ENCODE measurements at regions not wholly inside any gene's neighbourhood (a gene's known extent, or its start where the extent isn't known, plus 50 kb on each side); places are given as distances from the start of the nearest gene placed in this dataset.
"Not testable (repeated sequence)": the region's sequence is repeated elsewhere in the genome, so short reads cannot be mapped to it uniquely, and the experiment has no call there.

DNA sequence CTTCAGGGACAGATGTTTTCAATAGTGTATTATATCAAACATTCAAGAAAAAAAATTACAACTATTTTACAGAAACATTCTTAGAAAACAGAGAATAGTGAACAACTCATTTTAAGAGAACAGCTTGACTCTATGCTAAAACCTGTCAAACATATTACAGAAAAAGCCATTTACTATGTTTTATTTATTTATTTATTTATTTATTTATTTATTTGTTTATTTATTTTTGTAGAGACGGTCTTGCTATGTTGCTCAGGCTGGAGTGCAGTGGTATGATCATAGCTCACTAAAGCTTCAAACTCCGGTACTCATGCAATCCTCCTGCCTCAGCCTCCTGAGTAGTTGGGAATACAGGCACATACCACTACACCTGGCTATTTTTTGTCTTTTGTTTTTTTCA lies 317.9 kb upstream of the HTR1E start:
- no peaks in the 10 kb centered on the region for H3K9me3 ChIP-seq
- ATAC-seq (ENCODE audit: insufficient number of reproducible peaks, low FRiP score, low read depth), result no peak

DNA sequence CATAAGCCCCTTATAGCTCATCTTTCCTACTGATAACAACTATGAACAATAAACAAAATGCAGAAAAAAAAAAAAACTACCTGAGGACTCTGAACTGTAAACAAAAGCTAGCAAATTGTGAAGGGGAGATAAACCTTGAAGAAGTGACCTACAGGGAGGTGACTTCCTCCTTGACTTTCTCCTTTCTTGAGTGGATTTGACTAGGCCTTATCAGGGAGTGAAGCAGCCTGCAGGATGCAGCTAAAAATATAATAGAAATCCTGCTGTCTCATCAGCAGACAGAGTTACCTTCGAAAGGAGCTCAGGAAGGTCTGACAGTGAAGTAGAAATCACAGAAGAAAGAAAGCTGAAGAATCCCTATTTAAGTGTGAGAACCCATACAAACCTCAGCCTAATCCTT lies 322.0 kb upstream of the HTR1E start:
- ATAC-seq (ENCODE audit: insufficient number of reproducible peaks, low FRiP score, low read depth) (no peak), DNase-seq (ENCODE audit: low spot score) (no peak)
- Histone ChIP-seq H3K27me3 (replicated peaks; ENCODE audit: insufficient read depth) (no peaks in the 10 kb centered on the region), H3K36me3 (no peaks in the 10 kb centered on the region), H3K27ac (no peak overlapping the region), H3K9me3 (no peaks in the 10 kb centered on the region), H3K4me3 (no peak overlapping the region), H3K4me1 (ENCODE audit: control insufficient read depth in 1 of 2, low read depth in 2 of 2) (no peaks in the 10 kb centered on the region)
- TF ChIP-seq, protein P1, sequence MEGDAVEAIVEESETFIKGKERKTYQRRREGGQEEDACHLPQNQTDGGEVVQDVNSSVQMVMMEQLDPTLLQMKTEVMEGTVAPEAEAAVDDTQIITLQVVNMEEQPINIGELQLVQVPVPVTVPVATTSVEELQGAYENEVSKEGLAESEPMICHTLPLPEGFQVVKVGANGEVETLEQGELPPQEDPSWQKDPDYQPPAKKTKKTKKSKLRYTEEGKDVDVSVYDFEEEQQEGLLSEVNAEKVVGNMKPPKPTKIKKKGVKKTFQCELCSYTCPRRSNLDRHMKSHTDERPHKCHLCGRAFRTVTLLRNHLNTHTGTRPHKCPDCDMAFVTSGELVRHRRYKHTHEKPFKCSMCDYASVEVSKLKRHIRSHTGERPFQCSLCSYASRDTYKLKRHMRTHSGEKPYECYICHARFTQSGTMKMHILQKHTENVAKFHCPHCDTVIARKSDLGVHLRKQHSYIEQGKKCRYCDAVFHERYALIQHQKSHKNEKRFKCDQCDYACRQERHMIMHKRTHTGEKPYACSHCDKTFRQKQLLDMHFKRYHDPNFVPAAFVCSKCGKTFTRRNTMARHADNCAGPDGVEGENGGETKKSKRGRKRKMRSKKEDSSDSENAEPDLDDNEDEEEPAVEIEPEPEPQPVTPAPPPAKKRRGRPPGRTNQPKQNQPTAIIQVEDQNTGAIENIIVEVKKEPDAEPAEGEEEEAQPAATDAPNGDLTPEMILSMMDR (IDR thresholded peaks at IDR 0.05), result no peak

More for the DNA sequence above, 317.9 kb upstream of the HTR1E start:
- Histone ChIP-seq H3K36me3 (no peaks in the 10 kb centered on the region), H3K27me3 (replicated peaks; ENCODE audit: insufficient read depth) (no peaks in the 10 kb centered on the region), H3K4me1 (ENCODE audit: control insufficient read depth in 1 of 2, low read depth in 2 of 2) (no peaks in the 10 kb centered on the region), H3K27ac (no peak overlapping the region), H3K4me3 (no peak overlapping the region)
- TF ChIP-seq, protein P1 (IDR thresholded peaks at IDR 0.05), result no peak
- no peak for DNase-seq (ENCODE audit: low spot score)

DNA sequence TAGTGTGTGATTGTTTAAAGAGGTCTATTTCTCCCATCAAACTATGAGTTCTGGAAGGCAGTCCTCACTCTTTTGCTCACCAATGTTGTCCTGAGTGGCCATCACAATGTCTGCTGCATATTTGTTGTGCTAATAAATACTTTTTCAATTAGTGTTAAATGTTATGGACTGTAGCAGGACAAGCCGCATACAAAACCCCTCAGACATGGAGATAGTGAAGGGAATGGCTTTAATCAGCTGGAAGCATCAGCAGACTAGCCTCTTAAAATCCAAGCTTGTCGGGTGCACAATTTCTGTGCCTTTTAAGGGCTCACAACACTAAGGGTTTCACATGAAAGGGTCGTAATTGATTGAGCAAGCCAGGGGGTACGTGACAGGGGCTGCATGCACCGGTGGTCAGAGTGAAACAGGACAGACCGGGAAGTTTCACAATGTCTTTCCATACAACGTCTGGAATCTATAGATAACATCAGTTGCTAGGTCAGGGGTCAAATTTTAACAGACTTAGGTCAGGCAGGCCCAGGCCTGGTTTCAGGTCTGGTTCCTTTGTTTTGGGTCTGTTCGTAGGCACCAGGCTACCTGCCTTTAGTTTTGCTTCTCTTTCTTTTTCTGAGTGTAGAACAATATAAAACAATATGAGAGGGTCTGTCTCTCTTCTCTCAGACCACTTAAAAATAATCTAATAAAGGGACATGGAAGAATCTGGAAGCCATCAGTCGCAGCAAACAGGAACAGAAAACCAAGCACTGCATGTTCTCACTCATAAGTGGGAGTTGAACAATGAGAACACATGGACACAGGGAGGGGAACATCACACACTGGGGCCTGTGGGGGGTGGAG lies 327.6 kb upstream of the HTR1E start:
- TF ChIP-seq, protein P1 (IDR thresholded peaks at IDR 0.05), result no peak
- DNase-seq (ENCODE audit: low spot score), result no peak
- Histone ChIP-seq H3K4me3 (no peak overlapping the region), H3K27ac (no peak overlapping the region), H3K4me1 (ENCODE audit: control insufficient read depth in 1 of 2, low read depth in 2 of 2) (no peaks in the 10 kb centered on the region), H3K27me3 (replicated peaks; ENCODE audit: insufficient read depth) (no peaks in the 10 kb centered on the region), H3K36me3 (no peaks in the 10 kb centered on the region), H3K9me3 (no peaks in the 10 kb centered on the region)
- no peak for ATAC-seq (ENCODE audit: insufficient number of reproducible peaks, low FRiP score, low read depth)

DNA sequence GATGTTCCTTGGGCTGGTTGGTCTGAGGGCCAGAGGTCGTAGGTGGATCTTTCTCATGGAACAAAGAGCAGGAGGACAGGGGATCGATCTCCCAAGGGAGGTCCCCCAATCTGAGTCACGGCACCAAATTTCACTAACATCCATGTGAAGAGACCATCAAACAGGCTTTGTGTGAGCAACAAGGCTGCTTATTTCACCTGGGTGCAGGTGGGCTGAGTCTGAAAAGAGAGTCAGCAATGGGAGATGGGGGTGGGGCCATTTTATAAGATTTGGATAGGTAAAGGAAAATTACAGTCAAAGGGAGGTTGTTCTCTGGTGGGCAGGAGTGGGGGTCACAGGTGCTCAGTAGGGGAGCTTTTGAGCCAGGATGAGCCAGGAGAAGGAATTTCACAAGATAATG lies 334.0 kb upstream of the HTR1E start:
- DNase-seq (ENCODE audit: low spot score); H3K4me3 ChIP-seq; ATAC-seq (ENCODE audit: insufficient number of reproducible peaks, low FRiP score, low read depth); H3K9me3 ChIP-seq; H3K27ac ChIP-seq; H3K36me3 ChIP-seq; H3K4me1 ChIP-seq (ENCODE audit: control insufficient read depth in 1 of 2, low read depth in 2 of 2); H3K27me3 ChIP-seq (replicated peaks; ENCODE audit: insufficient read depth): not testable (repeated sequence)

DNA sequence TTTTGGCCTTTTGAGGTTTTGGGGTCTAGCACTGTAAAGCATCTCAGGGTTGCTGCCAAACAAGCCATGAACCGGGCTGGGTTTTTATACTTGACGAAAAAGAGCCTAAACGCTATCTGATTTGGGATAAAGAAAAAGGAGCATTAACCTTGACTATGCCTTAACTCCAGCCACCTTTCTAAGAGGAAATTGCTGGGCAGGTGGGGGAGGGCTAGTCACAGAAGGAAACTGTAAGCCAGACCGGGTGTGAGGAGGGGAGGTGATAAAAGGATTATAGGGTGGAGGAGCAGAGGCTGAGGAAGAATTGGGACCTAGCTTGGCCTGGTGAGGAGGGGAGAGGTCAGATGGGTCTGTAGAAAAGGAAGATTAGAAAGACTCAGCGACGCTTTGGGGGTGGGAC lies 335.2 kb upstream of the HTR1E start:
- H3K36me3 ChIP-seq; H3K4me3 ChIP-seq; H3K4me1 ChIP-seq (ENCODE audit: control insufficient read depth in 1 of 2, low read depth in 2 of 2); ATAC-seq (ENCODE audit: insufficient number of reproducible peaks, low FRiP score, low read depth); DNase-seq (ENCODE audit: low spot score); H3K27me3 ChIP-seq (replicated peaks; ENCODE audit: insufficient read depth); H3K27ac ChIP-seq; H3K9me3 ChIP-seq: not testable (repeated sequence)

DNA sequence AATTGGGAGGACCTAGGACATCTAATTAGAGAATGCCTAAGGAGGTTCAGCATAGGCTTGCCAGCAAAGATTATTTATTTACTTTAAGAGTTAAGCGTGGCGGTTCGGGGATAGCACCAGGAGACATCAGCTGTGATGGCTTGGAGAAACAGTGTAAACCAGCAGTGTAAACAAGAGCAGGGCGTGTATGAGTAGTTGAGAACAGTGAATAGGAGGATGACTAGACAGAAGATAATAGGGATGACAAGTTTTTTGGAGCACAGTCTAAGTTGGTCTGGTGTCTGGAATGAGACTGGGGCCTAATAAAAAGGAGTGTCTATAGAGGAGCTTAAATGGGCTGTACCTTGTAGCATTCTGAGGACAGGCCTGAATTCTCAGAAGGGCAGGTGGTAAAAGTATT lies 338.4 kb upstream of the HTR1E start:
- ATAC-seq (ENCODE audit: insufficient number of reproducible peaks, low FRiP score, low read depth); H3K27me3 ChIP-seq (replicated peaks; ENCODE audit: insufficient read depth); DNase-seq (ENCODE audit: low spot score); H3K27ac ChIP-seq; H3K36me3 ChIP-seq; H3K9me3 ChIP-seq; H3K4me3 ChIP-seq: not testable (repeated sequence)
- peaks cover 15 to 26% of the 10 kb centered on the region in 2 donors for H3K4me1 ChIP-seq (ENCODE audit: control insufficient read depth in 1 of 2, low read depth in 2 of 2)

Data from thoracic aorta (tissue), 2 donors.